H1 (cell line): ENCODE measurements at regions not wholly inside any gene's neighbourhood (a gene's known extent, or its start where the extent isn't known, plus 50 kb on each side); places are given as distances from the start of the nearest gene placed in this dataset.

ENCODE experiments used
- CTCF ChIA-PET: fragments of 300-600 bp; sonication (Branson Sonifier 250); formaldehyde crosslinking; loops from one replicate; lab custom pipeline; 2021; ENCODE audit not compliant: partially characterized antibody; lab: Charles Lee
- POLR2A ChIA-PET: fragments of 300-600 bp; sonication (Branson Sonifier 250); formaldehyde crosslinking; loops from one replicate; lab custom pipeline; 2021; ENCODE audit warnings: inconsistent platforms; ENCODE audit not compliant: partially characterized antibody; lab: Charles Lee
- DNase-seq, 2 experiments: peaks; one replicate each; pipeline versions ENCODE4 v3.0.0 to v3.0.0-alpha.2; 2010 to 2022; ENCODE audit warnings: low spot score in 2 of 2, low read depth in 1 of 2, mixed read lengths in 1 of 2
- FAIRE-seq: peaks from 2 replicates; lab custom pipeline; 2011; peaks lifted over from hg19 to GRCh38; lab: Jason Lieb, UNC
- H2AFZ ChIP-seq: 2 replicates; pipeline ENCODE4 v1.8.1; 2012; ENCODE audit warnings: low read length, inconsistent platforms
- H2AK5ac ChIP-seq: 2 replicates; pipeline ENCODE4 v1.6.1; 2013; ENCODE audit warnings: low read depth, low read length
- H2BK120ac ChIP-seq: replicated peaks from 2 replicates; pipeline ENCODE3; 2013; ENCODE audit warnings: low read depth, low read length, inconsistent platforms
- H2BK12ac ChIP-seq: 2 replicates; pipeline ENCODE4 v1.6.1; 2013; ENCODE audit warnings: low read depth, low read length
- H2BK15ac ChIP-seq: 2 replicates; pipeline ENCODE4 v1.6.1; 2013; ENCODE audit warnings: low read length
- H2BK20ac ChIP-seq: 2 replicates; pipeline ENCODE4 v1.6.1; 2013; ENCODE audit warnings: low read length
- H2BK5ac ChIP-seq: 2 replicates; pipeline ENCODE4 v1.6.1; 2013; ENCODE audit warnings: low read depth, low read length
- H3K14ac ChIP-seq: 2 replicates; pipeline ENCODE4 v1.6.1; 2013; ENCODE audit warnings: inconsistent platforms; ENCODE audit not compliant: insufficient read length
- H3K18ac ChIP-seq: 2 replicates; pipeline ENCODE4 v1.6.1; 2013; ENCODE audit warnings: low read length; ENCODE audit errors: extremely low read depth
- H3K23ac ChIP-seq: 2 replicates; pipeline ENCODE4 v1.6.1; 2013; ENCODE audit warnings: inconsistent platforms; ENCODE audit not compliant: insufficient read length
- H3K23me2 ChIP-seq: 2 replicates; pipeline ENCODE4 v1.6.1; 2013; ENCODE audit warnings: low read depth, low read length
- H3K27ac ChIP-seq: 2 replicates; pipeline ENCODE4 v1.6.1; 2011; ENCODE audit warnings: low read depth, low read length, inconsistent platforms
- H3K27me3 ChIP-seq, 4 experiments: replicated peaks in 1 of 4; 1 replicate in 1 of 4; 2 replicates in 3 of 4; pipeline versions ENCODE4 v1.6.1 to v1.8.1; 2011 to 2013; ENCODE audit warnings: low read length in 3 of 4, mild to moderate bottlenecking in 3 of 4, inconsistent platforms in 2 of 4, mixed read lengths in 2 of 4, moderate library complexity in 1 of 4; ENCODE audit not compliant: control insufficient read depth in 3 of 4, insufficient read depth in 3 of 4; ENCODE audit errors: extremely low read depth in 1 of 4
- H3K36me3 ChIP-seq, 4 experiments: 2 replicates each; pipeline versions ENCODE4 v1.6.1 to v1.8.1; 2011 to 2013; ENCODE audit warnings: mild to moderate bottlenecking in 4 of 4, low read length in 3 of 4, moderate library complexity in 2 of 4, control low read depth in 1 of 4, inconsistent platforms in 1 of 4; ENCODE audit not compliant: insufficient read depth in 4 of 4, control insufficient read depth in 2 of 4
- H3K4ac ChIP-seq: replicated peaks from 2 replicates; pipeline ENCODE3; 2013; ENCODE audit warnings: low read length, low read depth, mixed read lengths, inconsistent platforms; ENCODE audit not compliant: insufficient read length
- H3K4me1 ChIP-seq, 4 experiments: replicated peaks in 1 of 4; 1 replicate in 1 of 4; 2 replicates in 3 of 4; pipeline versions ENCODE4 v1.6.1 to v1.8.1; 2011 to 2013; ENCODE audit warnings: low read length in 3 of 4, inconsistent platforms in 2 of 4, mixed read lengths in 1 of 4; ENCODE audit not compliant: insufficient read depth in 4 of 4, control insufficient read depth in 3 of 4
- H3K4me2 ChIP-seq, 2 experiments: 2 replicates each; pipeline versions ENCODE4 v1.6.1 to v1.8.1; 2011 to 2013; ENCODE audit warnings: low read depth in 2 of 2, low read length in 2 of 2, control low read depth in 1 of 2, inconsistent platforms in 1 of 2, mild to moderate bottlenecking in 1 of 2; ENCODE audit not compliant: insufficient read depth in 1 of 2
- H3K4me3 ChIP-seq, 4 experiments: fragments of 200-600, 300-600 bp in 1 of 4; sonication (generic), shearing (Covaris generic), sonication (Bioruptor Twin) in 1 of 4; 2 replicates each; pipeline versions ENCODE4 v1.5.1 to v1.8.1; 2011 to 2016; ENCODE audit warnings: low read length in 4 of 4, low read depth in 3 of 4, control low read depth in 2 of 4, inconsistent platforms in 2 of 4, mild to moderate bottlenecking in 2 of 4, mixed read lengths in 1 of 4, moderate library complexity in 1 of 4; ENCODE audit not compliant: insufficient read depth in 2 of 4; ENCODE audit errors: extremely low read depth in 1 of 4
- H3K56ac ChIP-seq: replicated peaks from 2 replicates; pipeline ENCODE3; 2013; ENCODE audit warnings: low read depth, mild to moderate bottlenecking, mixed read lengths, low read length, inconsistent platforms; ENCODE audit not compliant: insufficient read length
- H3K79me1 ChIP-seq: 2 replicates; pipeline ENCODE4 v1.6.1; 2013; ENCODE audit warnings: low read depth, low read length, control low read depth
- H3K79me2 ChIP-seq, 2 experiments: 2 replicates each; pipeline versions ENCODE4 v1.6.1 to v1.8.1; 2012 to 2013; ENCODE audit warnings: low read length in 2 of 2, mild to moderate bottlenecking in 2 of 2, inconsistent platforms in 1 of 2; ENCODE audit not compliant: insufficient read depth in 2 of 2, control insufficient read depth in 1 of 2
- H3K9ac ChIP-seq, 4 experiments: replicated peaks in 1 of 4; 1 replicate in 1 of 4; 2 replicates in 3 of 4; pipeline versions ENCODE4 v1.6.1 to v1.8.1; 2011 to 2013; ENCODE audit warnings: low read depth in 3 of 4, low read length in 3 of 4, control low read depth in 2 of 4, mild to moderate bottlenecking in 2 of 4, moderate library complexity in 2 of 4, inconsistent platforms in 1 of 4; ENCODE audit errors: extremely low read depth in 1 of 4
- H3K9me3 ChIP-seq, 2 experiments: 2 replicates each; pipeline versions ENCODE4 v1.6.1 to v1.8.1; 2012 to 2013; ENCODE audit warnings: mild to moderate bottlenecking in 2 of 2, moderate library complexity in 2 of 2, control low read depth in 1 of 2, inconsistent platforms in 1 of 2, low read depth in 1 of 2, low read length in 1 of 2, mixed read lengths in 1 of 2; ENCODE audit not compliant: insufficient read depth in 2 of 2
- H4K20me1 ChIP-seq, 2 experiments: replicated peaks in 1 of 2; 2 replicates each; pipeline versions ENCODE3 to v1.8.1; 2011 to 2013; ENCODE audit warnings: inconsistent platforms in 2 of 2, low read length in 2 of 2, mild to moderate bottlenecking in 1 of 2; ENCODE audit not compliant: insufficient read depth in 2 of 2, control insufficient read depth in 1 of 2
- H4K5ac ChIP-seq: 2 replicates; pipeline ENCODE4 v1.6.1; 2013; ENCODE audit warnings: low read length, low read depth, mixed read lengths, inconsistent platforms; ENCODE audit not compliant: insufficient read length
- H4K8ac ChIP-seq: 2 replicates; pipeline ENCODE4 v1.8.0; 2013; ENCODE audit warnings: mild to moderate bottlenecking, moderate library complexity, low read length, inconsistent platforms; ENCODE audit not compliant: insufficient read depth; ENCODE audit errors: extremely low read depth
- H4K91ac ChIP-seq: replicated peaks from 2 replicates; pipeline ENCODE3; 2013; ENCODE audit warnings: low read length, mixed read lengths, inconsistent platforms; ENCODE audit not compliant: insufficient read length
- CHD1 ChIP-seq: IDR thresholded peaks from 2 replicates; pipeline ENCODE4 v1.6.1; 2012; ENCODE audit warnings: low read depth, low read length, improper control_type of control experiment
- CREB1 ChIP-seq: IDR thresholded peaks from 2 replicates; pipeline ENCODE4 v1.6.1; 2012; ENCODE audit warnings: inconsistent platforms
- JUND ChIP-seq: IDR thresholded peaks from 2 replicates; pipeline ENCODE4 v1.6.1; 2011; ENCODE audit warnings: mild to moderate bottlenecking, improper control_type of control experiment, low read length
- SP4 ChIP-seq: IDR thresholded peaks from 2 replicates; pipeline ENCODE4 v1.6.1; 2012; ENCODE audit warnings: low read length, inconsistent platforms
- WGBS, 2 experiments: shearing (Covaris generic) in 1 of 2; methylation state at CpG; one replicate each; pipeline versions ENCODE4 v1.1.6 to v1.1.7; 2013 to 2015; ENCODE audit warnings: low lambda C conversion rate in 2 of 2, mixed read lengths in 2 of 2, inconsistent platforms in 1 of 2, low coverage in 1 of 2, missing lambda C conversion rate in 1 of 2; ENCODE audit not compliant: insufficient replicate concordance in 2 of 2, insufficient coverage in 1 of 2, insufficient read length in 1 of 2; ENCODE audit errors: extremely low coverage in 1 of 2, missing lambda C conversion rate in 1 of 2; 5-methylcytosine and 5-hydroxymethylcytosine counted together
- TF ChIP-seq, protein P1 (sequence below): IDR thresholded peaks from 2 replicates; pipeline ENCODE4 v1.6.1; 2011; ENCODE audit warnings: low read depth, mild to moderate bottlenecking, low read length; ENCODE audit not compliant: insufficient read depth
- TF ChIP-seq, protein P2 (sequence below): IDR thresholded peaks from 2 replicates; pipeline ENCODE4 v1.6.1; 2012; ENCODE audit warnings: low read length, inconsistent platforms

DNA sequence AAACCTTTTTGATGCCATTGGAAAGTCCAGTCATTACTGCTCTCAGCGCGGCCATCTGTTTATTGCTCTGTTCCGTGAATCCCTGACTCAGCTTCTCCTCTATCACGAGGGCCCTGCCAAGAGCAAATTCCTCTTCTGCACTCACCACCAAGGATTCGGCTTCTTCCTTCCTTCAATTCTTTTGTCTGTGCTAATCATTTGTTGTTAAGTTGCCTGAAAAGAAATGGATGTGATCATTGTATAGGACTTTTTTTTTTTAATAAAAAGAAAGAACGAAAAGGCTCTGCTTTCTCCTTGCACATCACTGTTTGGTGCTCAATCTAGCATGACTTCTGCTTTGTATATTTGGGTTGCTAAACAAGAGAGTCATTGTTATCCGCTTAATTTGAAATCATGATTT is 128.7 kb upstream of the PIK3R1 start:
- DNase-seq = no peak
- no peaks in the 10 kb centered on the region for H3K36me3 ChIP-seq
- no peak overlapping the region for H3K27ac ChIP-seq
- H3K23me2 ChIP-seq = no peaks in the 10 kb centered on the region; the same call in 1 of the 2 replicates
- no peak overlapping the region for H3K4ac ChIP-seq
- H3K18ac ChIP-seq = no peak overlapping the region
- H2BK15ac ChIP-seq = no peak overlapping the region
- H3K4me3 ChIP-seq = no peak overlapping the region
- ChIA-PET POLR2A (no interaction called here), CTCF (no interaction called here)
- no peaks in the 10 kb centered on the region for H3K4me1 ChIP-seq
- no peak overlapping the region for H3K9ac ChIP-seq
- no peak overlapping the region for H3K56ac ChIP-seq
- peaks cover 0 to 1% (median 0%) of the 10 kb centered on the region in 4 experiments; a peak in 1 of 7 replicates for H3K27me3 ChIP-seq
- H4K20me1 ChIP-seq = no peaks in the 10 kb centered on the region
- H2AK5ac ChIP-seq = no peak overlapping the region
- H3K4me2 ChIP-seq = no peak overlapping the region
- no peak overlapping the region for H4K8ac ChIP-seq
- TF ChIP-seq CHD1 (no peak), JUND (no peak), SP4 (no peak), CREB1 (no peak)
- TF ChIP-seq, protein P1, sequence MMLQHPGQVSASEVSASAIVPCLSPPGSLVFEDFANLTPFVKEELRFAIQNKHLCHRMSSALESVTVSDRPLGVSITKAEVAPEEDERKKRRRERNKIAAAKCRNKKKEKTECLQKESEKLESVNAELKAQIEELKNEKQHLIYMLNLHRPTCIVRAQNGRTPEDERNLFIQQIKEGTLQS = no peak
- TF ChIP-seq, protein P2, sequence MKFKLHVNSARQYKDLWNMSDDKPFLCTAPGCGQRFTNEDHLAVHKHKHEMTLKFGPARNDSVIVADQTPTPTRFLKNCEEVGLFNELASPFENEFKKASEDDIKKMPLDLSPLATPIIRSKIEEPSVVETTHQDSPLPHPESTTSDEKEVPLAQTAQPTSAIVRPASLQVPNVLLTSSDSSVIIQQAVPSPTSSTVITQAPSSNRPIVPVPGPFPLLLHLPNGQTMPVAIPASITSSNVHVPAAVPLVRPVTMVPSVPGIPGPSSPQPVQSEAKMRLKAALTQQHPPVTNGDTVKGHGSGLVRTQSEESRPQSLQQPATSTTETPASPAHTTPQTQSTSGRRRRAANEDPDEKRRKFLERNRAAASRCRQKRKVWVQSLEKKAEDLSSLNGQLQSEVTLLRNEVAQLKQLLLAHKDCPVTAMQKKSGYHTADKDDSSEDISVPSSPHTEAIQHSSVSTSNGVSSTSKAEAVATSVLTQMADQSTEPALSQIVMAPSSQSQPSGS = no peak
- 0 out of 4 replicates have a peak, but pooled peaks cover 0 to 4% of the 10 kb centered on the region in 2 experiments for H3K9me3 ChIP-seq
- H3K79me1 ChIP-seq = no peaks in the 10 kb centered on the region
- no peak overlapping the region for H4K5ac ChIP-seq
- no peaks in the 10 kb centered on the region for H3K79me2 ChIP-seq
- H3K14ac ChIP-seq = no peak overlapping the region
- no peak overlapping the region for H2BK120ac ChIP-seq
- no peak for FAIRE-seq
- no peak overlapping the region for H2BK20ac ChIP-seq
- no peak overlapping the region for H2BK12ac ChIP-seq
- H3K23ac ChIP-seq = no peak overlapping the region
- H4K91ac ChIP-seq = no peak overlapping the region
- 90% methylated on average over 7 of the region's 7 CpGs; no CpG with 5 or more reads in 1 of the 2 experiments for WGBS, 2 experiments
- no peak overlapping the region for H2BK5ac ChIP-seq
- H2AFZ ChIP-seq = no peak overlapping the region
